ENCODE measurements at regions not wholly inside any gene's neighbourhood (a gene's known extent, or its start where the extent isn't known, plus 50 kb on each side); places are given as distances from the start of the nearest gene placed in this dataset.

GRCh38 chr2:235195921-235196320, 244.1 kb downstream of the SH3BP4 start:
- 87% methylated on average over 5 of the region's 5 CpGs for WGBS (ENCODE audit: low lambda C conversion rate, missing lambda C conversion rate)
- no peaks in the 10 kb centered on the region for H3K36me3 ChIP-seq (replicated peaks; ENCODE audit: insufficient read depth, low read depth)
- H2AFZ ChIP-seq, result no peak overlapping the region
- no peak overlapping the region for H3K4me3 ChIP-seq
- no peak for TF ChIP-seq EZH2phosphoT487 (IDR thresholded peaks at IDR 0.05; ENCODE audit: low read depth, severe bottlenecking, unreplicated experiment)
- no peak for TF ChIP-seq CTCF (IDR thresholded peaks at IDR 0.05; ENCODE audit: poor library complexity)
- no peak for TF ChIP-seq EZH2 (IDR thresholded peaks at IDR 0.05; ENCODE audit: borderline replicate concordance)
- no peak for DNase-seq (ENCODE audit: low spot score)
- H3K9me2 ChIP-seq (replicated peaks; ENCODE audit: insufficient read depth), result no peaks in the 10 kb centered on the region
- no peaks in the 10 kb centered on the region for H3K27me3 ChIP-seq
- no peaks in the 10 kb centered on the region for H3K9me3 ChIP-seq (ENCODE audit: low read depth)
- no peaks in the 10 kb centered on the region for H4K20me1 ChIP-seq (ENCODE audit: insufficient read depth, poor library complexity, severe bottlenecking)
- H3K4me2 ChIP-seq, result no peak overlapping the region
- no peak overlapping the region for H3K27ac ChIP-seq
- no peaks in the 10 kb centered on the region for H3K79me2 ChIP-seq
- no peaks in the 10 kb centered on the region for H3K4me1 ChIP-seq (ENCODE audit: insufficient read depth)

- Histone ChIP-seq H3K4me1 (ENCODE audit: insufficient read depth) (no peaks in the 10 kb centered on the region), H3K9me2 (replicated peaks; ENCODE audit: insufficient read depth) (no peaks in the 10 kb centered on the region), H2AFZ (no peak overlapping the region), H3K27ac (no peak overlapping the region), H3K4me2 (no peak overlapping the region), H3K9me3 (ENCODE audit: low read depth) (no peaks in the 10 kb centered on the region), H4K20me1 (ENCODE audit: insufficient read depth, poor library complexity, severe bottlenecking) (no peaks in the 10 kb centered on the region), H3K36me3 (replicated peaks; ENCODE audit: insufficient read depth, low read depth) (no peaks in the 10 kb centered on the region), H3K79me2 (no peaks in the 10 kb centered on the region), H3K27me3 (no peaks in the 10 kb centered on the region), H3K4me3 (no peak overlapping the region)
- WGBS (ENCODE audit: low lambda C conversion rate, missing lambda C conversion rate), result 98% methylated on average over 9 of the region's 9 CpGs
- no peak for DNase-seq (ENCODE audit: low spot score)
- TF ChIP-seq EZH2phosphoT487 (IDR thresholded peaks at IDR 0.05; ENCODE audit: low read depth, severe bottlenecking, unreplicated experiment) (no peak), CTCF (IDR thresholded peaks at IDR 0.05; ENCODE audit: poor library complexity) (no peak), EZH2 (IDR thresholded peaks at IDR 0.05; ENCODE audit: borderline replicate concordance) (no peak)
Observed at GRCh38 chr2:235199128-235199527, 247.3 kb downstream of the SH3BP4 start.

DNA sequence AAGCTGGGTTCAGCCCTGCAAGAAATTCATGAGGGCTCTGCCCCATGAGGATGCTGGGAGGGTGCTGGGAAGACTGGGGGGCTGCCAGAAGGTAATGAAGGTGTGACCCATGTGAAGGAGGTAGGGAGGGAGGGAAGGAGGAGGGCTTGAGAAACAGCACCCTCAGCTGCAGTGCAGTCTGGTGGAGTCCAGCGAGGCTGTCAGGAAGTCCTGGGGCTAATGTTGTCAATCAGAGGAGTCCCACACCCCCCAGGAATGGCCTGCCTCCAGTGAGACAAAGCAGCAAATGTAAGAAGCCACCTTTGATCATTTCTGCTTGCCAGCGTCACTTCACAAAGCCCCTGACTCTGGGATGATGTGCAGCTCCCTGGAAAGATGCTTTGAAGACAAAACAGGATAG, 248.4 kb downstream of the SH3BP4 start:
- Histone ChIP-seq H3K79me2 (no peaks in the 10 kb centered on the region), H3K4me1 (ENCODE audit: insufficient read depth) (no peaks in the 10 kb centered on the region), H2AFZ (no peak overlapping the region), H4K20me1 (ENCODE audit: insufficient read depth, poor library complexity, severe bottlenecking) (no peaks in the 10 kb centered on the region), H3K36me3 (replicated peaks; ENCODE audit: insufficient read depth, low read depth) (no peaks in the 10 kb centered on the region), H3K9me2 (replicated peaks; ENCODE audit: insufficient read depth) (no peaks in the 10 kb centered on the region), H3K27ac (no peak overlapping the region), H3K4me2 (no peak overlapping the region), H3K27me3 (no peaks in the 10 kb centered on the region), H3K9me3 (ENCODE audit: low read depth) (no peaks in the 10 kb centered on the region), H3K4me3 (no peak overlapping the region)
- TF ChIP-seq CTCF (IDR thresholded peaks at IDR 0.05; ENCODE audit: poor library complexity), result no peak
- TF ChIP-seq EZH2phosphoT487 (IDR thresholded peaks at IDR 0.05; ENCODE audit: low read depth, severe bottlenecking, unreplicated experiment), result no peak
- no peak for TF ChIP-seq EZH2 (IDR thresholded peaks at IDR 0.05; ENCODE audit: borderline replicate concordance)
- no peak for DNase-seq (ENCODE audit: low spot score)
- WGBS (ENCODE audit: low lambda C conversion rate, missing lambda C conversion rate), result 52% methylated on average over 2 of the region's 2 CpGs

DNA sequence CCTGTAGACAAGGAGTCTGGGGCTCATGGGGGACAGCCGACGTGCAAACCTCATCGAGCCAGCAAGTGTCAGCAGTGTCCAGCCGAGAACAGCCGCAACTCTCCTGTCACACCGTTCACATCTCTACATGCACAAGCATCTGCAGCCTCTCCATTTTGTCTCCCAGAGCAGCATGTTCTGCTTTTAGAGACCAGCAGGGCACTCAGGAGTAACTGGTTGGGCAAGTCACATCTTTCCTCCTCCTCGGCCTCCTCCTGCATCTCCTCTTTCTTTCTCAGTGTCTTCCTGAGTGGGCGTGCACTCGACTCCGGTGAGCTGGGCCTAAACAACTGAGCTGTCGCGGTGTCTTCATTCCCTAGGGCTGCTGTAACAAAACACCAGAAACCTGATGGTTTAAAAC, 249.9 kb downstream of the SH3BP4 start:
- DNase-seq (ENCODE audit: low spot score), result peak; percentile 15
- no peaks in the 10 kb centered on the region for H4K20me1 ChIP-seq (ENCODE audit: insufficient read depth, poor library complexity, severe bottlenecking)
- no peak for TF ChIP-seq EZH2 (IDR thresholded peaks at IDR 0.05; ENCODE audit: borderline replicate concordance)
- TF ChIP-seq CTCF (IDR thresholded peaks at IDR 0.05; ENCODE audit: poor library complexity), result no peak
- no peak for TF ChIP-seq EZH2phosphoT487 (IDR thresholded peaks at IDR 0.05; ENCODE audit: low read depth, severe bottlenecking, unreplicated experiment)
- no peak overlapping the region for H3K4me3 ChIP-seq
- no peaks in the 10 kb centered on the region for H3K9me3 ChIP-seq (ENCODE audit: low read depth)
- no peaks in the 10 kb centered on the region for H3K9me2 ChIP-seq (replicated peaks; ENCODE audit: insufficient read depth)
- H3K79me2 ChIP-seq, result no peaks in the 10 kb centered on the region
- 76% methylated on average over 12 of the region's 12 CpGs for WGBS (ENCODE audit: low lambda C conversion rate, missing lambda C conversion rate)
- no peaks in the 10 kb centered on the region for H3K4me1 ChIP-seq (ENCODE audit: insufficient read depth)
- H3K27me3 ChIP-seq, result peaks cover 9% of the 10 kb centered on the region
- H3K27ac ChIP-seq, result no peak overlapping the region
- H3K4me2 ChIP-seq, result no peak overlapping the region
- no peak overlapping the region for H2AFZ ChIP-seq
- no peaks in the 10 kb centered on the region for H3K36me3 ChIP-seq (replicated peaks; ENCODE audit: insufficient read depth, low read depth)

Data from hepatocyte (in vitro differentiated cells).